GM18511 (cell line): ENCODE measurements at regions not wholly inside any gene's neighbourhood (a gene's known extent, or its start where the extent isn't known, plus 50 kb on each side); places are given as distances from the start of the nearest gene placed in this dataset.

Source experiments
- ATAC-seq: cut with Tn5 transposase; IDR thresholded peaks from one replicate; pipeline ENCODE4 v1.9.1; 2021; ENCODE audit warnings: mild to moderate bottlenecking, moderate library complexity; ENCODE audit not compliant: unreplicated experiment

GRCh38 chr19:28983430-28983829 lies 229.5 kb downstream of the UQCRFS1 start:
- ATAC-seq: no peak

GRCh38 chr19:28981994-28982393 lies 231.0 kb downstream of the UQCRFS1 start:
- no peak for ATAC-seq

- ATAC-seq: no peak
Measured at GRCh38 chr19:28981518-28981917, 231.4 kb downstream of the UQCRFS1 start.

GRCh38 chr19:28980236-28980868 lies 232.6 kb downstream of the UQCRFS1 start:
- no peak for ATAC-seq

GRCh38 chr19:28977826-28978225 lies 235.1 kb downstream of the UQCRFS1 start:
- ATAC-seq: no peak

GRCh38 chr19:28972058-28972852 lies 240.7 kb downstream of the UQCRFS1 start:
- ATAC-seq: no peak

- no peak for ATAC-seq
Measured at GRCh38 chr19:28971513-28971912, 241.4 kb downstream of the UQCRFS1 start.

- no peak for ATAC-seq
Measured at GRCh38 chr19:28971049-28971448, 241.9 kb downstream of the UQCRFS1 start.

GRCh38 chr19:28968721-28969120 lies 244.2 kb downstream of the UQCRFS1 start:
- ATAC-seq: no peak

GRCh38 chr19:28966737-28967399 lies 246.1 kb downstream of the UQCRFS1 start:
- no peak for ATAC-seq

- ATAC-seq: no peak
Measured at GRCh38 chr19:28964500-28964899, 248.5 kb downstream of the UQCRFS1 start.

GRCh38 chr19:28963486-28964250 lies 249.3 kb downstream of the UQCRFS1 start:
- no peak for ATAC-seq

GRCh38 chr19:28961772-28962500 lies 251.0 kb downstream of the UQCRFS1 start:
- no peak for ATAC-seq

- ATAC-seq: no peak
Measured at GRCh38 chr19:28960986-28961705, 251.8 kb downstream of the UQCRFS1 start.

- ATAC-seq: no peak
Measured at GRCh38 chr19:28960586-28960985, 252.4 kb downstream of the UQCRFS1 start.

GRCh38 chr19:28956961-28957360 lies 256.0 kb downstream of the UQCRFS1 start:
- no peak for ATAC-seq

- ATAC-seq: no peak
Measured at GRCh38 chr19:28956421-28956820, 256.5 kb downstream of the UQCRFS1 start.

- ATAC-seq: no peak
Measured at GRCh38 chr19:28949535-28949934, 263.4 kb downstream of the UQCRFS1 start.

GRCh38 chr19:28949027-28949426 lies 263.9 kb downstream of the UQCRFS1 start:
- ATAC-seq: no peak

- no peak for ATAC-seq
Measured at GRCh38 chr19:28948566-28948965, 264.4 kb downstream of the UQCRFS1 start.
